GM12878 (cell line): ENCODE measurements at regions not wholly inside any gene's neighbourhood (a gene's known extent, or its start where the extent isn't known, plus 50 kb on each side); places are given as distances from the start of the nearest gene placed in this dataset.

Source experiments
- ATAC-seq: fragments of 200-7000 bp; cut with Tn5 transposase; 3 replicates; pipeline ENCODE4 v1.9.1; 2020; ENCODE audit warnings: mild to moderate bottlenecking, moderate library complexity
- BruUV-seq: library from RNA; stranded (reverse); fragments of 400-500 nt; replicated peaks from 2 replicates; lab custom pipeline; 2021; lab: Mats Ljungman, UMichigan
- CTCF ChIA-PET: fragments of 300-600 bp; sonication (Branson Sonifier 250); formaldehyde crosslinking; extraction: SDS; loops from one replicate; lab custom pipeline; 2021; ENCODE audit warnings: inconsistent platforms; lab: Yijun Ruan, JAX
- POLR2A ChIA-PET: fragments of 350-600 bp; formaldehyde crosslinking; extraction: SDS; loops from one replicate; lab custom pipeline; 2021; ENCODE audit warnings: inconsistent platforms; lab: Charles Lee
- RAD21 ChIA-PET: fragments of 300-600 bp; sonication (Branson Sonifier 250); formaldehyde crosslinking; loops from one replicate; lab custom pipeline; 2023; ENCODE audit warnings: antibody characterized with exemption; ENCODE audit not compliant: unreplicated experiment; lab: Charles Lee
- SMC1A ChIA-PET: fragments of 300-600 bp; sonication (Branson Sonifier 250); formaldehyde crosslinking; loops from one replicate; lab custom pipeline; 2023; ENCODE audit not compliant: unreplicated experiment, uncharacterized antibody; lab: Charles Lee
- DNase-seq: peaks from one replicate; pipeline ENCODE4 v3.0.0-alpha.2; 2011; ENCODE audit warnings: low read depth, low spot score
- FAIRE-seq: peaks from 3 replicates; lab custom pipeline; 2011; peaks lifted over from hg19 to GRCh38; lab: Jason Lieb, UNC
- H2AFZ ChIP-seq: 2 replicates; pipeline ENCODE4 v1.6.0; 2011; ENCODE audit warnings: low read depth, low read length, control low read depth; ENCODE audit not compliant: control insufficient read depth
- H3K27ac ChIP-seq: 2 replicates; pipeline ENCODE4 v1.5.1; 2011; ENCODE audit warnings: control low read depth; ENCODE audit not compliant: control insufficient read depth, insufficient read depth
- H3K27me3 ChIP-seq, 2 experiments: replicated peaks in 1 of 2; 2 replicates each; pipeline versions ENCODE4 v1.6.0 to v1.6.1; 2011; ENCODE audit warnings: low read length in 1 of 2; ENCODE audit not compliant: control insufficient read depth in 2 of 2, insufficient read depth in 2 of 2
- H3K36me3 ChIP-seq, 2 experiments: 2 replicates each; pipeline ENCODE4 v1.5.1; 2011; ENCODE audit warnings: low read length in 1 of 2; ENCODE audit not compliant: control insufficient read depth in 2 of 2, insufficient read depth in 2 of 2
- H3K4me1 ChIP-seq: 2 replicates; pipeline ENCODE4 v1.6.1; 2011; ENCODE audit warnings: mild to moderate bottlenecking, low read length, moderate library complexity, mixed read lengths; ENCODE audit not compliant: control insufficient read depth, insufficient read depth
- H3K4me2 ChIP-seq: 2 replicates; pipeline ENCODE4 v1.6.0; 2011; ENCODE audit warnings: control low read depth; ENCODE audit not compliant: control insufficient read depth, insufficient read depth
- H3K4me3 ChIP-seq: fragments of 200-600 bp; sonication (generic); 2 replicates; pipeline ENCODE4 v1.5.1; 2016
- H3K79me2 ChIP-seq: 2 replicates; pipeline ENCODE4 v1.6.0; 2011; ENCODE audit warnings: low read length; ENCODE audit not compliant: control insufficient read depth, insufficient read depth
- H3K9ac ChIP-seq: 2 replicates; pipeline ENCODE4 v1.8.0; 2011; ENCODE audit warnings: low read length, control low read depth, mixed read lengths; ENCODE audit not compliant: control insufficient read depth, insufficient read depth
- H3K9me3 ChIP-seq: replicated peaks from 3 replicates; pipeline ENCODE4 v1.5.1; 2011; ENCODE audit warnings: mild to moderate bottlenecking, low read length; ENCODE audit not compliant: control insufficient read depth, insufficient read depth
- H4K20me1 ChIP-seq: 2 replicates; pipeline ENCODE4 v1.6.0; 2011; ENCODE audit not compliant: control insufficient read depth, insufficient read depth
- BCLAF1 ChIP-seq: fragments of 450-650 bp; IDR thresholded peaks from 2 replicates; pipeline ENCODE4 v1.6.1; 2017; ENCODE audit warnings: antibody characterized with exemption, mild to moderate bottlenecking, moderate library complexity
- BMI1 ChIP-seq: fragments of 450-650 bp; IDR thresholded peaks from 2 replicates; pipeline ENCODE4 v1.6.1; 2016; ENCODE audit warnings: mild to moderate bottlenecking, moderate library complexity, borderline replicate concordance
- CBX3 ChIP-seq: fragments of 200-600 bp; sonication (generic); IDR thresholded peaks from 2 replicates; pipeline ENCODE4 v1.6.1; 2016; ENCODE audit warnings: low read depth, borderline replicate concordance
- KDM1A ChIP-seq: fragments of 200-600 bp; sonication (generic); IDR thresholded peaks from 2 replicates; pipeline ENCODE4 v1.6.1; 2016; ENCODE audit warnings: borderline replicate concordance
- MEF2A ChIP-seq: IDR thresholded peaks from 2 replicates; pipeline ENCODE4 v1.6.1; 2011; ENCODE audit warnings: low read depth, mild to moderate bottlenecking, low read length, moderate library complexity; ENCODE audit not compliant: insufficient read depth
- MEF2B ChIP-seq: fragments of 450-650 bp; IDR thresholded peaks from 2 replicates; pipeline ENCODE4 v1.6.1; 2018; ENCODE audit warnings: mild to moderate bottlenecking, moderate library complexity; ENCODE audit not compliant: partially characterized antibody, poor library complexity, severe bottlenecking
- RFX5 ChIP-seq: IDR thresholded peaks from 2 replicates; pipeline ENCODE4 v1.6.1; 2011; ENCODE audit warnings: low read depth, low read length, improper control_type of control experiment
- SP1 ChIP-seq: IDR thresholded peaks from one replicate; pipeline ENCODE4 v1.6.1; 2011; ENCODE audit warnings: low read depth, low read length
- SPI1 ChIP-seq: IDR thresholded peaks from 2 replicates; pipeline ENCODE4 v1.6.1; 2011; ENCODE audit warnings: low read depth, mild to moderate bottlenecking, low read length, moderate library complexity, borderline replicate concordance; ENCODE audit not compliant: insufficient read depth
- SREBF1 ChIP-seq: IDR thresholded peaks from 2 replicates; pipeline ENCODE4 v1.6.1; 2012; ENCODE audit warnings: mild to moderate bottlenecking, low read length
- SUPT20H ChIP-seq: IDR thresholded peaks from 2 replicates; pipeline ENCODE4 v1.6.1; 2011; ENCODE audit warnings: low read depth, mild to moderate bottlenecking, low read length, moderate library complexity, borderline replicate concordance; ENCODE audit not compliant: control insufficient read depth
- TCF7 ChIP-seq: IDR thresholded peaks from 2 replicates; pipeline ENCODE4 v1.6.1; 2014; ENCODE audit warnings: antibody characterized with exemption, borderline replicate concordance
- ZNF217 ChIP-seq: fragments of 450-650 bp; IDR thresholded peaks from 2 replicates; pipeline ENCODE4 v1.6.1; 2017; ENCODE audit warnings: antibody characterized with exemption, mild to moderate bottlenecking
- WGBS: methylation state at CpG from one replicate; pipeline ENCODE4 v1.1.6; 2016; ENCODE audit warnings: low lambda C conversion rate; ENCODE audit not compliant: insufficient replicate concordance, insufficient coverage; ENCODE audit errors: missing lambda C conversion rate; 5-methylcytosine and 5-hydroxymethylcytosine counted together
- in situ Hi-C: fragments of 300-500 bp; cut with MboI; formaldehyde crosslinking; loops from 9 replicates; pipeline ENCODE4 v1.14.3; 2018; ENCODE audit warnings: mixed read lengths
- intact Hi-C: fragments of 100-400 bp; cut with micrococcal nuclease; formaldehyde crosslinking; loops from one replicate; pipeline ENCODE4 v1.14.2; 2022; ENCODE audit not compliant: unreplicated experiment
- TF ChIP-seq, protein P1 (sequence below): fragments of 450-650 bp; IDR thresholded peaks from 2 replicates; pipeline ENCODE4 v1.6.1; 2017; ENCODE audit warnings: low read depth, mild to moderate bottlenecking, moderate library complexity
- TF ChIP-seq, protein P2 (sequence below): fragments of 450-650 bp; IDR thresholded peaks from 2 replicates; pipeline ENCODE4 v1.6.1; 2017; ENCODE audit warnings: mild to moderate bottlenecking, moderate library complexity

GRCh38 chr11:104645261-104646222 lies 252.7 kb downstream of the CASP12 start:
- Histone ChIP-seq H3K9ac (no peak overlapping the region), H2AFZ (no peak overlapping the region), H3K4me1 (no peaks in the 10 kb centered on the region), H3K27me3 (no peaks in the 10 kb centered on the region), H4K20me1 (no peaks in the 10 kb centered on the region), H3K4me2 (no peak overlapping the region), H3K4me3 (no peak overlapping the region), H3K9me3 (no peaks in the 10 kb centered on the region), H3K27ac (no peak overlapping the region), H3K36me3 (no peaks in the 10 kb centered on the region), H3K79me2 (no peaks in the 10 kb centered on the region)
- 15% methylated on average over 2 of the region's 2 CpGs for WGBS
- in situ Hi-C loops (no loop called here), intact Hi-C loops (no loop called here)
- no TSS peak for BruUV-seq
- CTCF ChIA-PET = no interaction called here
- ATAC-seq = no peak
- DNase-seq = no peak
- RAD21 ChIA-PET = no interaction called here
- no peak for FAIRE-seq
- SMC1A ChIA-PET = interaction anchor here (0.6 to 1.4 kb wide), 2 partner anchors 25 to 1533 kb away, joined by 3 read pairs; no protein-coding TSS in a partner anchor
- POLR2A ChIA-PET = no interaction called here
- no peak for TF ChIP-seq ZNF217
- TF ChIP-seq, protein P1, sequence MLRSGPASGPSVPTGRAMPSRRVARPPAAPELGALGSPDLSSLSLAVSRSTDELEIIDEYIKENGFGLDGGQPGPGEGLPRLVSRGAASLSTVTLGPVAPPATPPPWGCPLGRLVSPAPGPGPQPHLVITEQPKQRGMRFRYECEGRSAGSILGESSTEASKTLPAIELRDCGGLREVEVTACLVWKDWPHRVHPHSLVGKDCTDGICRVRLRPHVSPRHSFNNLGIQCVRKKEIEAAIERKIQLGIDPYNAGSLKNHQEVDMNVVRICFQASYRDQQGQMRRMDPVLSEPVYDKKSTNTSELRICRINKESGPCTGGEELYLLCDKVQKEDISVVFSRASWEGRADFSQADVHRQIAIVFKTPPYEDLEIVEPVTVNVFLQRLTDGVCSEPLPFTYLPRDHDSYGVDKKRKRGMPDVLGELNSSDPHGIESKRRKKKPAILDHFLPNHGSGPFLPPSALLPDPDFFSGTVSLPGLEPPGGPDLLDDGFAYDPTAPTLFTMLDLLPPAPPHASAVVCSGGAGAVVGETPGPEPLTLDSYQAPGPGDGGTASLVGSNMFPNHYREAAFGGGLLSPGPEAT = no peak
- no peak for TF ChIP-seq SREBF1
- no peak for TF ChIP-seq MEF2A
- no peak for TF ChIP-seq KDM1A
- TF ChIP-seq SUPT20H = no peak
- no peak for TF ChIP-seq CBX3
- no peak for TF ChIP-seq SPI1
- no peak for TF ChIP-seq SP1
- no peak for TF ChIP-seq TCF7
- TF ChIP-seq, protein P2, sequence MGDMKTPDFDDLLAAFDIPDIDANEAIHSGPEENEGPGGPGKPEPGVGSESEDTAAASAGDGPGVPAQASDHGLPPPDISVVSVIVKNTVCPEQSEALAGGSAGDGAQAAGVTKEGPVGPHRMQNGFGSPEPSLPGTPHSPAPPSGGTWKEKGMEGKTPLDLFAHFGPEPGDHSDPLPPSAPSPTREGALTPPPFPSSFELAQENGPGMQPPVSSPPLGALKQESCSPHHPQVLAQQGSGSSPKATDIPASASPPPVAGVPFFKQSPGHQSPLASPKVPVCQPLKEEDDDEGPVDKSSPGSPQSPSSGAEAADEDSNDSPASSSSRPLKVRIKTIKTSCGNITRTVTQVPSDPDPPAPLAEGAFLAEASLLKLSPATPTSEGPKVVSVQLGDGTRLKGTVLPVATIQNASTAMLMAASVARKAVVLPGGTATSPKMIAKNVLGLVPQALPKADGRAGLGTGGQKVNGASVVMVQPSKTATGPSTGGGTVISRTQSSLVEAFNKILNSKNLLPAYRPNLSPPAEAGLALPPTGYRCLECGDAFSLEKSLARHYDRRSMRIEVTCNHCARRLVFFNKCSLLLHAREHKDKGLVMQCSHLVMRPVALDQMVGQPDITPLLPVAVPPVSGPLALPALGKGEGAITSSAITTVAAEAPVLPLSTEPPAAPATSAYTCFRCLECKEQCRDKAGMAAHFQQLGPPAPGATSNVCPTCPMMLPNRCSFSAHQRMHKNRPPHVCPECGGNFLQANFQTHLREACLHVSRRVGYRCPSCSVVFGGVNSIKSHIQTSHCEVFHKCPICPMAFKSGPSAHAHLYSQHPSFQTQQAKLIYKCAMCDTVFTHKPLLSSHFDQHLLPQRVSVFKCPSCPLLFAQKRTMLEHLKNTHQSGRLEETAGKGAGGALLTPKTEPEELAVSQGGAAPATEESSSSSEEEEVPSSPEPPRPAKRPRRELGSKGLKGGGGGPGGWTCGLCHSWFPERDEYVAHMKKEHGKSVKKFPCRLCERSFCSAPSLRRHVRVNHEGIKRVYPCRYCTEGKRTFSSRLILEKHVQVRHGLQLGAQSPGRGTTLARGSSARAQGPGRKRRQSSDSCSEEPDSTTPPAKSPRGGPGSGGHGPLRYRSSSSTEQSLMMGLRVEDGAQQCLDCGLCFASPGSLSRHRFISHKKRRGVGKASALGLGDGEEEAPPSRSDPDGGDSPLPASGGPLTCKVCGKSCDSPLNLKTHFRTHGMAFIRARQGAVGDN = no peak
- TF ChIP-seq BMI1 = no peak
- no peak for TF ChIP-seq RFX5
- no peak for TF ChIP-seq BCLAF1
- no peak for TF ChIP-seq MEF2B
